ENCODE measurements at regions not wholly inside any gene's neighbourhood (a gene's known extent, or its start where the extent isn't known, plus 50 kb on each side); places are given as distances from the start of the nearest gene placed in this dataset.

- TF ChIP-seq REST (IDR thresholded peaks at IDR 0.05; ENCODE audit: borderline replicate concordance) (no peak), RAD21 (conservative IDR thresholded peaks at IDR 0.05) (no peak), TAF1 (IDR thresholded peaks at IDR 0.05; ENCODE audit: low read depth) (no peak), SMC3 (conservative IDR thresholded peaks at IDR 0.05; ENCODE audit: poor library complexity) (no peak), EP300 (conservative IDR thresholded peaks at IDR 0.05; ENCODE audit: poor library complexity, severe bottlenecking) (no peak), POLR2AphosphoS5 (IDR thresholded peaks at IDR 0.05) (no peak), MXI1 (conservative IDR thresholded peaks at IDR 0.05; ENCODE audit: poor library complexity, severe bottlenecking) (no peak), CTCF (IDR thresholded peaks at IDR 0.05; ENCODE audit: poor library complexity, severe bottlenecking) (no peak), EZH2 (IDR thresholded peaks at IDR 0.05; ENCODE audit: borderline replicate concordance, insufficient read depth, low read length, poor library complexity, severe bottlenecking) (no peak)
- Histone ChIP-seq H3K9me3 (ENCODE audit: low read length) (peaks cover 3% of the 10 kb centered on the region), H3K27me3 (ENCODE audit: insufficient read depth, low read depth, low read length) (peaks cover 83% of the 10 kb centered on the region), H3F3A (ENCODE audit: insufficient read depth, low read length, poor library complexity, severe bottlenecking) (no peaks in the 10 kb centered on the region), H3K9me2 (ENCODE audit: insufficient read depth, low read length) (no peaks in the 10 kb centered on the region), H3K79me2 (replicated peaks; ENCODE audit: insufficient read depth, low read length) (no peaks in the 10 kb centered on the region), H3K4me2 (ENCODE audit: low read length) (no peak overlapping the region), H3K36me3 (ENCODE audit: insufficient read depth, low read length) (no peaks in the 10 kb centered on the region), H3K9ac (ENCODE audit: low read length) (no peak overlapping the region), H4K20me1 (ENCODE audit: insufficient read depth) (no peaks in the 10 kb centered on the region), H3K4me3 (ENCODE audit: low read length) (no peak overlapping the region), H3K27ac (ENCODE audit: low read length) (no peak overlapping the region), H2AFZ (ENCODE audit: low read depth, low read length) (no peak overlapping the region)
Observed at GRCh38 chr16:54577651-54578128, 291.1 kb upstream of the IRX3 start.

- H2AFZ ChIP-seq (ENCODE audit: low read depth, low read length), result no peak overlapping the region
Observed at GRCh38 chr16:54576785-54577184, 290.2 kb upstream of the IRX3 start.

More at GRCh38 chr16:54576785-54577184, 290.2 kb upstream of the IRX3 start:
- Histone ChIP-seq H3K36me3 (ENCODE audit: insufficient read depth, low read length) (no peaks in the 10 kb centered on the region), H3K27ac (ENCODE audit: low read length) (no peak overlapping the region), H4K20me1 (ENCODE audit: insufficient read depth) (no peaks in the 10 kb centered on the region), H3K9me2 (ENCODE audit: insufficient read depth, low read length) (no peaks in the 10 kb centered on the region), H3K4me3 (ENCODE audit: low read length) (no peak overlapping the region), H3K9me3 (ENCODE audit: low read length) (peaks cover 2% of the 10 kb centered on the region), H3K27me3 (ENCODE audit: insufficient read depth, low read depth, low read length) (peaks cover 75% of the 10 kb centered on the region), H3F3A (ENCODE audit: insufficient read depth, low read length, poor library complexity, severe bottlenecking) (no peaks in the 10 kb centered on the region), H3K79me2 (replicated peaks; ENCODE audit: insufficient read depth, low read length) (no peaks in the 10 kb centered on the region), H3K9ac (ENCODE audit: low read length) (no peak overlapping the region), H3K4me2 (ENCODE audit: low read length) (no peak overlapping the region)
- no peak for TF ChIP-seq EZH2 (IDR thresholded peaks at IDR 0.05; ENCODE audit: borderline replicate concordance, insufficient read depth, low read length, poor library complexity, severe bottlenecking)
- TF ChIP-seq REST (IDR thresholded peaks at IDR 0.05; ENCODE audit: borderline replicate concordance), result no peak
- no peak for TF ChIP-seq POLR2AphosphoS5 (IDR thresholded peaks at IDR 0.05)
- TF ChIP-seq SMC3 (conservative IDR thresholded peaks at IDR 0.05; ENCODE audit: poor library complexity), result no peak
- TF ChIP-seq EP300 (conservative IDR thresholded peaks at IDR 0.05; ENCODE audit: poor library complexity, severe bottlenecking), result no peak
- TF ChIP-seq MXI1 (conservative IDR thresholded peaks at IDR 0.05; ENCODE audit: poor library complexity, severe bottlenecking), result no peak
